ENCODE measurements at regions not wholly inside any gene's neighbourhood (a gene's known extent, or its start where the extent isn't known, plus 50 kb on each side); places are given as distances from the start of the nearest gene placed in this dataset.

DNA sequence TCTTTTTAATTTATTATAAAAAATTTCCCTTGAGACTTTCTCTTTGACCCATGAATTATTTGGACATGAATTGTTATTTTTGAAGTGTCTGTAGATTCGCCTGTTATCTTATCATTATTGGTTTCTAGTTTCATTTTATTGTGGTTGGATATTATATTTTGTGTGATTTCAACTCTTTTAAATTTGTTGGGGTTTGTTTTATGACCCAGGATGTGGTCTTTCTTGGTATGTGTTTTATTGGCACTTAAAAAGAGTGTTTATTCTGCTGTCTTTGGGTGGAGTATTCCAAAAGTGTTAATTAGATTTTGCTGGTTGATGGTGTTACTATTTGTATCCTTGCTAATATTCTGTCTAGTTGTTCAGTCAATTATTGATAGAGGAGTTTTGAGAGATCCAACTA is 50.5 kb upstream of the GPR141 start:
- CTCF ChIA-PET = no interaction called here
- no peak for DNase-seq (ENCODE audit: low read depth, low spot score)
- H3K4me3 ChIP-seq (ENCODE audit: low read depth, low read length) = no peak overlapping the region
- POLR2A ChIA-PET = no interaction called here
- TF ChIP-seq, protein P1, sequence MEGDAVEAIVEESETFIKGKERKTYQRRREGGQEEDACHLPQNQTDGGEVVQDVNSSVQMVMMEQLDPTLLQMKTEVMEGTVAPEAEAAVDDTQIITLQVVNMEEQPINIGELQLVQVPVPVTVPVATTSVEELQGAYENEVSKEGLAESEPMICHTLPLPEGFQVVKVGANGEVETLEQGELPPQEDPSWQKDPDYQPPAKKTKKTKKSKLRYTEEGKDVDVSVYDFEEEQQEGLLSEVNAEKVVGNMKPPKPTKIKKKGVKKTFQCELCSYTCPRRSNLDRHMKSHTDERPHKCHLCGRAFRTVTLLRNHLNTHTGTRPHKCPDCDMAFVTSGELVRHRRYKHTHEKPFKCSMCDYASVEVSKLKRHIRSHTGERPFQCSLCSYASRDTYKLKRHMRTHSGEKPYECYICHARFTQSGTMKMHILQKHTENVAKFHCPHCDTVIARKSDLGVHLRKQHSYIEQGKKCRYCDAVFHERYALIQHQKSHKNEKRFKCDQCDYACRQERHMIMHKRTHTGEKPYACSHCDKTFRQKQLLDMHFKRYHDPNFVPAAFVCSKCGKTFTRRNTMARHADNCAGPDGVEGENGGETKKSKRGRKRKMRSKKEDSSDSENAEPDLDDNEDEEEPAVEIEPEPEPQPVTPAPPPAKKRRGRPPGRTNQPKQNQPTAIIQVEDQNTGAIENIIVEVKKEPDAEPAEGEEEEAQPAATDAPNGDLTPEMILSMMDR (IDR thresholded peaks at IDR 0.05; ENCODE audit: insufficient read depth, low read length, missing control alignments) = no peak

All from AG04449 (cell line).